ENCODE measurements at regions not wholly inside any gene's neighbourhood (a gene's known extent, or its start where the extent isn't known, plus 50 kb on each side); places are given as distances from the start of the nearest gene placed in this dataset.
A peak's percentile ranks its signal among the peaks of the same experiment; 100 is the strongest.

- intact Hi-C loops (cut with DNase I) = no loop called here
- H3K27me3 ChIP-seq = no peaks in the 10 kb centered on the region
- no peaks in the 10 kb centered on the region for H3K4me1 ChIP-seq (replicated peaks in 1 of 2)
- no peaks in the 10 kb centered on the region for H3K36me3 ChIP-seq (replicated peaks in 1 of 2)
- no peak for DNase-seq
- TF ChIP-seq CTCF (IDR thresholded peaks at IDR 0.05) (no peak), POLR2A (IDR thresholded peaks at IDR 0.05) (no peak)
- WGBS, 4 donors = 18 to 40% (median 29%) methylated on average over 1 of the region's 1 CpG
- H3K27ac ChIP-seq = no peak overlapping the region
- no peak overlapping the region for H3K4me3 ChIP-seq
- no peaks in the 10 kb centered on the region for H3K9me3 ChIP-seq (replicated peaks in 1 of 3)
Measured at GRCh38 chrX:79079477-79079876, 65.0 kb upstream of the GPR174 start.

- TF ChIP-seq CTCF (IDR thresholded peaks at IDR 0.05) (no peak), POLR2A (IDR thresholded peaks at IDR 0.05) (no peak)
- Histone ChIP-seq H3K4me3 (no peak overlapping the region), H3K4me1 (replicated peaks in 1 of 2) (no peaks in the 10 kb centered on the region), H3K27ac (no peak overlapping the region), H3K27me3 (no peaks in the 10 kb centered on the region), H3K9me3 (replicated peaks in 1 of 3) (no peaks in the 10 kb centered on the region), H3K36me3 (replicated peaks in 1 of 2) (no peaks in the 10 kb centered on the region)
- WGBS, 4 donors = 52 to 73% (median 67%) methylated on average over 2 of the region's 2 CpGs
- DNase-seq = no peak
- intact Hi-C loops (cut with DNase I) = no loop called here
Measured at GRCh38 chrX:79080141-79080540, 64.3 kb upstream of the GPR174 start.

GRCh38 chrX:79081895-79082512 lies 62.5 kb upstream of the GPR174 start:
- peak in 2 of 7 donors; percentile 13 to 30 for DNase-seq
- Histone ChIP-seq H3K36me3 (replicated peaks in 1 of 2) (no peaks in the 10 kb centered on the region), H3K27ac (no peak overlapping the region), H3K4me3 (no peak overlapping the region), H3K27me3 (no peaks in the 10 kb centered on the region), H3K9me3 (replicated peaks in 1 of 3) (no peaks in the 10 kb centered on the region), H3K4me1 (replicated peaks in 1 of 2) (no peaks in the 10 kb centered on the region)
- intact Hi-C loops (cut with DNase I) = no loop called here
- TF ChIP-seq POLR2A (IDR thresholded peaks at IDR 0.05) (no peak), CTCF (IDR thresholded peaks at IDR 0.05) (peak; percentile 42 to 67 (median 48))
- WGBS, 4 donors = 10 to 15% (median 11%) methylated on average over 6 of the region's 6 CpGs

GRCh38 chrX:79082899-79083298 lies 61.6 kb upstream of the GPR174 start:
- Histone ChIP-seq H3K27ac (no peak overlapping the region), H3K36me3 (replicated peaks in 1 of 2) (no peaks in the 10 kb centered on the region), H3K9me3 (replicated peaks in 1 of 3) (no peaks in the 10 kb centered on the region), H3K4me3 (no peak overlapping the region), H3K4me1 (replicated peaks in 1 of 2) (no peaks in the 10 kb centered on the region), H3K27me3 (no peaks in the 10 kb centered on the region)
- TF ChIP-seq CTCF (IDR thresholded peaks at IDR 0.05) (no peak), POLR2A (IDR thresholded peaks at IDR 0.05) (no peak)
- 42 to 53% (median 49%) methylated on average over 3 of the region's 3 CpGs for WGBS, 4 donors
- intact Hi-C loops (cut with DNase I) = no loop called here
- DNase-seq = no peak
